ENCODE measurements at regions not wholly inside any gene's neighbourhood (a gene's known extent, or its start where the extent isn't known, plus 50 kb on each side); places are given as distances from the start of the nearest gene placed in this dataset.
"Not testable (repeated sequence)": the region's sequence is repeated elsewhere in the genome, so short reads cannot be mapped to it uniquely, and the experiment has no call there.

DNA sequence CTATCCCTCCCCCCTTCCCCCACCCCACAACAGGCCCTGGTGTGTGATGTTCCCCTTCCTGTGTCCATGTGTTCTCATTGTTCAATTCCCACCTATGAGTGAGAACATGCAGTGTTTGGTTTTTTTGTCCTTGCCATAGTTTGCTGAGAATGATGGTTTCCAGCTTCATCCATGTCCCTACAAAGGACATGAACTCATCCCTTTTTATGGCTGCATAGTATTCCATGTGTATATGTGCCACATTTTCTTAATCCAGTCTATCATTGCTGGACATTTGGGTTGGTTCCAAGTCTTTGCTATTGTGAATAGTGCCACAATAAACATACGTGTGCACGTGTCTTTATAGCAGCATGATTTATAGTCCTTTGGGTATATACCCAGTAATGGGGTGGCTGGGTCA, 52.3 kb upstream of the MAN1A2 start:
- DNase-seq (ENCODE audit: low read depth): not testable (repeated sequence)

- DNase-seq (ENCODE audit: low read depth): no peak
Measured at GRCh38 chr1:117313555-117313954, 53.7 kb upstream of the MAN1A2 start.

- DNase-seq (ENCODE audit: low read depth): peak; percentile 6
Measured at GRCh38 chr1:117312453-117313138, 54.7 kb upstream of the MAN1A2 start.

DNA sequence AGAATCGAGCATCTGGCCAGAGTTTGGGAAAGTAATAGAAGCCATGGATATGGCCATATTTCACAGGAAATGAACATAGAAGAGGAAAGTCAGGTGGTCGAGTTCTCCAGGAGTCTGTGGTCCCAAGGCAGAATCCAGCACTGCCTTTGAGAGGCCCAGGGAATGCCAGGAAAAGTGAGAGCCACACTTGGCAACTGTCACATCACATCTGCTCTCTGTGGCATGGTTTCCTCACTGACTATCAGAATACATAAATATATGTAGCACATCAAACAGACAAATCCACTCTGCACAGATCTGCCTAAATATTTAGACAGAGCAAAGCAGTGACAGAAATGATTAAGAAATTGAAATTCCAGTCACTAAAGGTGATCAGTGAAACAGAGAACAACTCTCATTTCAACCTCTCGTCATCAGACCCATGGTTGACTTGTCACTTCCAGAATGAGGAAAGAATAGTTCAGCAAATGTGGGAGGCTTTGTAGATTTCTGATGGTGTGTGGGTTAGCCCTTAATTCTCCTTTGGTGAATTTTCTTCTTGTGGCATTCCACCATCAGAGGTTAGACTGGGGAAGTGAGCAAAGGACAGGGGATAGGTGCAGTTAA, 58.8 kb upstream of the MAN1A2 start:
- no peak for DNase-seq (ENCODE audit: low read depth)

DNA sequence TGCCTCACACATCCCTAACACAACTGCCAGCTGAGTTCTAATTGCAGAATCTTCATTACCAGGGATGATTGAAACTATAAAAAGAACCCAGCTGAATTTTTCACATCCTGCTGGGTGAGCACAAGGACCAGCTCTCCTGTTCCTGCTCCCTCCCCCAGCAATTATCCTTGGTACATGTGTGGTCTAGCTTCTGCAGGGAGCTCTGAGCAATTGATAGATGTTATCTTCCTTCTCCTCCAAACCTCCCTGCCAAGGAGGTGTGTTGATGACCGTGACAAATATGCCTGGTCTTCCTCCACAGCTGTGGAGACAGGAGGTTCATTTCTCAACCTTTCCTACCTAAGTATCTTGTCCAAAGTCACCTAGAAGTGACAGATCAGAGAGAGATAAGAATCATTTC, 65.3 kb upstream of the MAN1A2 start:
- no peak for DNase-seq (ENCODE audit: low read depth)

- not testable (repeated sequence) for DNase-seq (ENCODE audit: low read depth)
Measured at GRCh38 chr1:117300183-117300582, 67.1 kb upstream of the MAN1A2 start.

DNA sequence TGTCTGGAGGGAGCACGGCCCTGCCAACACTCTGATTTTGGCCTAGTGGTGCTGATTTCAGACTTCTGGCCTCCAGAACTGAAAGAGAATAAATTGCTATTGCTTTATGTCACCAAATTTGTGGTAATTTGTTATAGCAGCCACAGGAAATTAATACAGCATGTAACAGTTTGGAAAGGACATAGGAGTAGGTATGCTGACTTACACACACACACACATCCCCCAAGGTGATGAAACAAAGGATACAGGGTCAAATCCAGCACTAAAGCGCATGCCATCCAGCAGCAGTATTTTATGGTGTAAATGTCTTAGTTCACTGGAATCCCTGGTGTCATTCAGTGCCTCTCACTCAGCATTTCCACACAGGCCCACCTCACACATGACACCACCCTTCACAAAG, 72.2 kb upstream of the MAN1A2 start:
- no peak for DNase-seq (ENCODE audit: low read depth)

- DNase-seq (ENCODE audit: low read depth): no peak
Measured at GRCh38 chr1:117290890-117291289, 76.4 kb upstream of the MAN1A2 start.

DNA sequence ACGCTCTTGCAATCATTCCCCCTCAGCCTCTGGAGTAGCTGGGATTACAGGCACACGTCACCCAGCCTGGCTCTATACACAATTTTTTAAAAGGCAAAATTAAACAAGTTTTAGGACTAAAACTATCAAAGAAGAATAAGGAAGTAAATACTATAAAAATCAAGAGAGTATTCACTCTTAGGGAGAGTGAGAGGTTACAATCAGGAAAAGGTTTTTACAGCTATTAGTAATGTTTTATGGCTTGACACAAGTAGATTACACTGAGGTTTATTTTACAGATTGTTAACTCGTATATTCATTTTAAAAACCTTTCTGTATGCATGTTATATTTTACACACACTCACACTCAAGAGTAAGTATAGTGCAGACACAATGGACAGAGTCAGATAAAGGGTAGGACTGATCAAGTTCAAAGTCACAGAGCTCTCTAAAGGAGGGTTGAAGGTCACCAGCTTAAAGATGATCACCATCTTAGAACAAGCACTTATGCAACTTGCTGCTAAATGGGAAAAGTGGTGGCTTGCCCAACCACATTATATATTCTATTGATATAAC, 77.9 kb upstream of the MAN1A2 start:
- no peak for DNase-seq (ENCODE audit: low read depth)

- no peak for DNase-seq (ENCODE audit: low read depth)
Measured at GRCh38 chr1:117286562-117286961, 75.8 kb upstream of the VTCN1 start.

DNA sequence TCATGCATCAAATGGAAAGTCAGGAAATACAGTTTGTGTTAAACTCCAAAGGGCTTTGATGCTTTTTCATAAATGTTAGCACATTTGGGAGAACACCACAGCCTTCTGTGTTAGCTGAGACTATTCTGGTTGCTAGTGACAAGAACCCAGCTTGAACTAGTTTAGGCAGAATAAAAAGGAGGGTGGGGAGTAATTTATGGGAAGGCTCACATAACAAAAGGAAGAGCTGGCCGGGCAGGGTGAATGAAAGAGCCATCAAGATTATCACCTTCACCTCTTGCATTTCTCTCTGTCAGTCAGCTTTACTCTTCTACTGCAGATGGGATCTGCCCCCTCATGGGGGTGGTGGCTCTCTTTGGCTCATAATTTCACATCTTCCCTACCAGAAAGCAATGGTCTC, 75.4 kb upstream of the VTCN1 start:
- no peak for DNase-seq (ENCODE audit: low read depth)

DNA sequence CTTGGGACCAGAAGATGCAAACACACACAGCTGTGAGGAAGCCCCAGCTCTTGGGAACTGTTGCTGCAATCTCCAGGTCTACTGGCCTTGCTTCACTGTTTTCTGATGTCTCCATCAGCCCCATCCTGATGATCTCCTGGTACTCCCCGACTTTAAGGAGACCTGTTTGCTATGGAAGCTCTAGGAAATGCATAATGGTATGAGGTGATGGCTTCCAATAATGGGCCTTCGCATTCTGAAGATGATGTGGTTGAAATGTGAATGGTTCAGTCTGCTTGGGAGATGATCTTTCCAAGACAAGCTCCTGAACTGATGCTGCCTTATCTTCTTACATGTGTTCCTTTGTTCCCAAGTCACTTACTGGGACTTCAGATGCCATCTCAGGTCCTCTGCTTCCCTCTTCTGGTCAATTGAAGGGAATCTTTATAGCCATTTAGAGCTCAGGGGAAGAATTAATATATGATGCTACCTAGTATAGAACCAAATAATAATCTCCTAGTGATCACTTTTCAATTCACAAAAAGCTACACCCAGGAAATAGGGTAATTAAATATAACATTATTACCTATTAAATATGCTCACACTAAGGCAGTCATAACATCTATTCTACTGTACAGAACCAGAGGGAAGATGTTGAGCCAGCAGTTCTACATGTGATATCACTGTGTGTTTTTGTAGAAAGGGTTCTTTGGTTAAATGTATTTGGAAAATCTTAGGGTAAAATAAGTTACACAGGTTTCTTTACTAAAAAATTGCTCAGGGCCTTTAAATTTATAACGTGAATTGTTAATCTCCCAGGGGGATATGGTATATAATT, 73.9 kb upstream of the VTCN1 start:
- peak; percentile 43 for DNase-seq (ENCODE audit: low read depth)

DNA sequence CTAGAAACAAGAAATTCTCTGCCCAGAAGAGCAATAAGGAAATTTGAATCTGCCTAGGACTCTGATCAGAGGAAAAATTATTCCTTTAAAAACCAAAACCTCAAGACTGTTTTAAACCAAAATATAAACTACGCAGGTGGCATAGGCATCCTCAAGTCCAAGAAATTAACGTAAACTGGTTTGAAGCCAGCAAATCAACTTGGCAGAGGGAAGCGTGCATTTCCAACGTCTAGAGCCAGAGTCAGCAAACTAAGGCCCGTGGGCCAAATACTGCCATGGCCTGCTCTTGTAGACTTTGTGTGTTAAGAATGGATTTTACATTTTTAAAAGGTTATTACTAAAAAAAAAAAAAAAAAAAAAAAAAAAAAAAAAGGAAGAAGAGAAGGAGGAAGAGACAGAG, 67.8 kb upstream of the VTCN1 start:
- no peak for DNase-seq (ENCODE audit: low read depth)

DNA sequence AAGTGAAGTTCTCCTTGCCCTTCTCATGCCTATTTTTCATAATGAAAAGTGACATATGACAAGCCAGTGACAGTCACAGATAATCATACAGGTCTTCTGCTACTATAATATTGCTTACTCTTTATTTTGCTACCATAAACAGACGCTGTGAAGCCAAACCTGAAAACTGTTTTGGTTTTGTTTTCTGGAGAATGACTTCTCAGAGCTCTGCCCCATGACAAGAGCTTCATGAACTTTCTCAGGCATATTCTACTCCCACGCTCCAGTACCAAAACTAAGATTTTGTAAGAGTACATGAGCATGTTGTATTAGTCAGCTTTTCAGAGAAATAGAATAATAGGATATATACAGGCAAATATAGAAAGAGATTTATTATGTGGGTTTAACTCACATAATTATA, 64.3 kb upstream of the VTCN1 start:
- no peak for DNase-seq (ENCODE audit: low read depth)

- DNase-seq (ENCODE audit: low read depth): no peak
Measured at GRCh38 chr1:117271959-117272358, 61.2 kb upstream of the VTCN1 start.

DNA sequence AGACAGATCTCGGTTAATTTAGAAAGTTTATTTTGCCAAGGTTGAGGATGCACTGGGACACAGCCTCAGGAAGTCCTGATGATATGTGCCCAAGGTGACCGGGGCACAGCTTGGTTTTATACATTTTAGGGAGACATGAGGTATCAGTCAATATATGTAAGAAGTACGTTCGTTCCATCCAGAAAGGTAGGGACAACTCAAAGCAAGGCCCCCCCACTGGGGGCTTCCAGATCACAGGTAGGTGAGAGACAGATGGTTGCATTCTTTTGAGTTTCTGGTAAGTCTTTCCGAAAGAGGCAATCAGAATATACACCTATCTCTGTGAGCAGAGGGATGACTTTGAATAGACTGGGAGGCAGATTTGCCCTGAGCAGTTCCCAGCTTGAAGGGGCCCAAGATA, 60.4 kb upstream of the VTCN1 start:
- DNase-seq (ENCODE audit: low read depth): no peak

DNA sequence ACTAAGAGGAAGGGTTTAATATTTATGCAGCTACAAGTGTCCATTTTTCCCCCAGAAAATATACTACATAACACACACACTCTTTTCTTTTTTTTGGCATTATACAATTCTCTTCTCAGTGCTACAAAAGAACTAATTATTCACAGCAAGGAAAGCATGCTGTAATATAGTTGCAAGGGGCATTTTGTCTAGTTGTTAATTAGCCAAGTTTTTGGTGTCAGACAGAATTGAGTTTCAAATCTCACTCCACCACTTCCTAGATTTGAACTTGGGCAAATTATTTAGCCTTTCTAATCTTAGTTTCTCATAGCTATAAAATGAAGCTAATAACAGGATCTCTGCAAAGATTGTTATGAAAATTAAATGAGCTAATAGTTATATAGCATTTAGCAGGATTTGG, 60.0 kb upstream of the VTCN1 start:
- DNase-seq (ENCODE audit: low read depth): no peak

DNA sequence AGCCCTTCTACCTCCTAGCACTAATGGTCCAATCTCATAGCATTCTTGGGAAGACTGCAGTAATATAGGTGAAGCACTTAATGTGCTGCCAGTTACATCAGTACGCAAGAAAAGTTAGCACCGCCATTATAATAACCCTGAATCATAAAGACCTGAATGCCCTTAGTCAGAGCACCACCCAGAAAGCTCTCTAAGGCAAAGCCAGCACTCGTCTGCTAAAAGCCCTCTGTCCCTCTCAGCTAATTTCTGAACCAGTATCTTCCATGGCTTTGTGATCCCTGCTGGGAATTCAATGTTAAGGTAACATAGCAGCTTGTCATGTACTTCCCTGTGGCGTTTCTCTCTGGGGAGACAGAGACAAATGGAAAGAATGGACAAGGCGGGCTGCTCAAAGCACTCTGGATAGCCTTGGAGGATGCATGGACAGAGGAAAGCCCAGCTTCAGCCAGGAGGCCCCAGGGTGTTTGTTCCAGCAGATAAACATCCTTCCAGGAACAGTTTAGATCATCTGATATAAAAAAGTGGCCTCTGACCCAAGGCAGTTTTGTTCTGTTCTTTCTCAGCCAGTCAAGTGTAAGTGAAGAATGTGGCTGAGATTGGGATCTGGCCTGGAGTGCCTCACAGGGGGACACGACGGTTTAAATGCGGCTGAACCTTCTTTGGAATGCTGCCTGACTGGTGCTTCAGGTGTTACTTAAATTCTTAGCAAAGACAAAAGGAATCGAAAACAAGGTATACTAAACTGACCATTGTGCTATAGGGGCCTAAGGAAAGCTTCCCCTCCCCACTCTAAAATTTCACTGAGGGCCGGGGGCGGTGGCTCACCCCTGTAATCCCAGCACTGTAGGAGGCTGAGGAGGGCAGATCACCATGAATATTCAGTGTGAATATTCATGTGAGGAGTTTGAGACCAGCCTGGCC, 58.1 kb upstream of the VTCN1 start:
- no peak for DNase-seq (ENCODE audit: low read depth)

GRCh38 chr1:117267232-117267774, 56.6 kb upstream of the VTCN1 start:
- no peak for DNase-seq (ENCODE audit: low read depth)

GRCh38 chr1:117262976-117263375, 52.2 kb upstream of the VTCN1 start:
- DNase-seq (ENCODE audit: low read depth): no peak

- no peak for DNase-seq (ENCODE audit: low read depth)
Measured at GRCh38 chr1:117261424-117261785, 50.7 kb upstream of the VTCN1 start.
